GM12878 (cell line): ENCODE measurements at regions not wholly inside any gene's neighbourhood (a gene's known extent, or its start where the extent isn't known, plus 50 kb on each side); places are given as distances from the start of the nearest gene placed in this dataset.

Source experiments
- CBFB ChIP-seq: IDR thresholded peaks from 2 replicates; pipeline ENCODE4 v1.6.1; 2016; ENCODE audit warnings: antibody characterized with exemption, low read depth
- CHD1 ChIP-seq: IDR thresholded peaks from 2 replicates; pipeline ENCODE4 v1.6.1; 2012; ENCODE audit warnings: low read depth, low read length, improper control_type of control experiment
- EP300 ChIP-seq, 2 experiments: fragments of 150-350 bp in 1 of 2; IDR thresholded peaks; 2 replicates each; pipeline ENCODE4 v1.6.1; 2011 to 2012; ENCODE audit warnings: low read depth in 2 of 2, low read length in 2 of 2, borderline replicate concordance in 1 of 2, improper control_type of control experiment in 1 of 2, inconsistent platforms in 1 of 2; ENCODE audit not compliant: control insufficient read depth in 1 of 2
- EZH2 ChIP-seq: IDR thresholded peaks from 2 replicates; pipeline ENCODE4 v1.6.1; 2012; ENCODE audit warnings: low read depth, mild to moderate bottlenecking, control low read depth, inconsistent platforms, low read length, borderline replicate concordance; ENCODE audit not compliant: control insufficient read depth
- JUND ChIP-seq: IDR thresholded peaks from 2 replicates; pipeline ENCODE4 v1.6.1; 2012; ENCODE audit warnings: low read depth, mild to moderate bottlenecking, low read length, improper control_type of control experiment, moderate library complexity
- NFYB ChIP-seq: IDR thresholded peaks from 2 replicates; pipeline ENCODE4 v1.6.1; 2011; ENCODE audit warnings: low read depth, mild to moderate bottlenecking, low read length, improper control_type of control experiment, moderate library complexity; ENCODE audit not compliant: insufficient read depth
- POLR2A ChIP-seq: IDR thresholded peaks from 2 replicates; pipeline ENCODE4 v1.6.1; 2011; ENCODE audit warnings: low read depth, mild to moderate bottlenecking, low read length
- TAF1 ChIP-seq: IDR thresholded peaks from 2 replicates; pipeline ENCODE4 v1.6.1; 2011; ENCODE audit warnings: mild to moderate bottlenecking, low read depth, low read length, borderline replicate concordance
- TF ChIP-seq, protein P1 (sequence below), 3 experiments: IDR thresholded peaks in 2 of 3; conservative IDR thresholded peaks in 1 of 3; 2 replicates each; pipeline ENCODE4 v1.5.1; 2011; ENCODE audit warnings: low read depth in 3 of 3, low read length in 3 of 3, mild to moderate bottlenecking in 3 of 3, control low read depth in 2 of 3, moderate library complexity in 2 of 3, inconsistent platforms in 1 of 3, mixed read lengths in 1 of 3; ENCODE audit not compliant: control insufficient read depth in 2 of 3, insufficient read depth in 1 of 3; ENCODE audit errors: extremely low read depth in 1 of 3
- TF ChIP-seq, protein P2 (sequence below): IDR thresholded peaks from 2 replicates; pipeline ENCODE4 v1.6.1; 2012; ENCODE audit warnings: mild to moderate bottlenecking, low read depth, low read length

DNA sequence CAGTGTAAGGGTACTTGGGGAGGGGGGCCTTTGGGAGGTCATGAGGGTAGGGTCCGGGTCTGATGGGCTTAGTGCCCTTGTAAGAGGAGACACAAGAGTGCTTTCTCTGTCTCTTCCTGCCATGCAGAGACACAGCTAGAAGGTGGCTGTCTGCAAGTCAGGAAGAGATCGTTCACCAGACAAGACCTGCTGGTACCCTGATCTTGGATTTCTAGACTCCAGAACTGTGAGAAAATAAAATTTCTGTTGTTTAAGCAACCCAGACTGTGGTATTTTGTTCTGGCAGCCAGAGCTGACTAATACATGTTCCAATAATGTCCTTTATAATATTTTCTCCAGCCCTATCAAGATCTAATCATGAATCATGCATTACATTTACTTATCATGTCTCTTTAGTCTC is 130.0 kb upstream of the VEPH1 start:
- TF ChIP-seq, protein P1, sequence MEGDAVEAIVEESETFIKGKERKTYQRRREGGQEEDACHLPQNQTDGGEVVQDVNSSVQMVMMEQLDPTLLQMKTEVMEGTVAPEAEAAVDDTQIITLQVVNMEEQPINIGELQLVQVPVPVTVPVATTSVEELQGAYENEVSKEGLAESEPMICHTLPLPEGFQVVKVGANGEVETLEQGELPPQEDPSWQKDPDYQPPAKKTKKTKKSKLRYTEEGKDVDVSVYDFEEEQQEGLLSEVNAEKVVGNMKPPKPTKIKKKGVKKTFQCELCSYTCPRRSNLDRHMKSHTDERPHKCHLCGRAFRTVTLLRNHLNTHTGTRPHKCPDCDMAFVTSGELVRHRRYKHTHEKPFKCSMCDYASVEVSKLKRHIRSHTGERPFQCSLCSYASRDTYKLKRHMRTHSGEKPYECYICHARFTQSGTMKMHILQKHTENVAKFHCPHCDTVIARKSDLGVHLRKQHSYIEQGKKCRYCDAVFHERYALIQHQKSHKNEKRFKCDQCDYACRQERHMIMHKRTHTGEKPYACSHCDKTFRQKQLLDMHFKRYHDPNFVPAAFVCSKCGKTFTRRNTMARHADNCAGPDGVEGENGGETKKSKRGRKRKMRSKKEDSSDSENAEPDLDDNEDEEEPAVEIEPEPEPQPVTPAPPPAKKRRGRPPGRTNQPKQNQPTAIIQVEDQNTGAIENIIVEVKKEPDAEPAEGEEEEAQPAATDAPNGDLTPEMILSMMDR (IDR thresholded peaks at IDR 0.05 in 2 of 3, conservative IDR thresholded peaks at IDR 0.05 in 1 of 3; ENCODE audit: control insufficient read depth in 2 of 3, extremely low read depth in 1 of 3, insufficient read depth in 1 of 3, low read depth in 3 of 3, low read length in 3 of 3) = no peak
- TF ChIP-seq CHD1 (no peak), NFYB (no peak), EZH2 (no peak), JUND (no peak), POLR2A (no peak), CBFB (no peak), TAF1 (no peak), EP300 (IDR thresholded peaks at IDR 0.05; ENCODE audit: borderline replicate concordance in 1 of 2, control insufficient read depth in 1 of 2, low read depth in 2 of 2, low read length in 2 of 2) (no peak)
- TF ChIP-seq, protein P2, sequence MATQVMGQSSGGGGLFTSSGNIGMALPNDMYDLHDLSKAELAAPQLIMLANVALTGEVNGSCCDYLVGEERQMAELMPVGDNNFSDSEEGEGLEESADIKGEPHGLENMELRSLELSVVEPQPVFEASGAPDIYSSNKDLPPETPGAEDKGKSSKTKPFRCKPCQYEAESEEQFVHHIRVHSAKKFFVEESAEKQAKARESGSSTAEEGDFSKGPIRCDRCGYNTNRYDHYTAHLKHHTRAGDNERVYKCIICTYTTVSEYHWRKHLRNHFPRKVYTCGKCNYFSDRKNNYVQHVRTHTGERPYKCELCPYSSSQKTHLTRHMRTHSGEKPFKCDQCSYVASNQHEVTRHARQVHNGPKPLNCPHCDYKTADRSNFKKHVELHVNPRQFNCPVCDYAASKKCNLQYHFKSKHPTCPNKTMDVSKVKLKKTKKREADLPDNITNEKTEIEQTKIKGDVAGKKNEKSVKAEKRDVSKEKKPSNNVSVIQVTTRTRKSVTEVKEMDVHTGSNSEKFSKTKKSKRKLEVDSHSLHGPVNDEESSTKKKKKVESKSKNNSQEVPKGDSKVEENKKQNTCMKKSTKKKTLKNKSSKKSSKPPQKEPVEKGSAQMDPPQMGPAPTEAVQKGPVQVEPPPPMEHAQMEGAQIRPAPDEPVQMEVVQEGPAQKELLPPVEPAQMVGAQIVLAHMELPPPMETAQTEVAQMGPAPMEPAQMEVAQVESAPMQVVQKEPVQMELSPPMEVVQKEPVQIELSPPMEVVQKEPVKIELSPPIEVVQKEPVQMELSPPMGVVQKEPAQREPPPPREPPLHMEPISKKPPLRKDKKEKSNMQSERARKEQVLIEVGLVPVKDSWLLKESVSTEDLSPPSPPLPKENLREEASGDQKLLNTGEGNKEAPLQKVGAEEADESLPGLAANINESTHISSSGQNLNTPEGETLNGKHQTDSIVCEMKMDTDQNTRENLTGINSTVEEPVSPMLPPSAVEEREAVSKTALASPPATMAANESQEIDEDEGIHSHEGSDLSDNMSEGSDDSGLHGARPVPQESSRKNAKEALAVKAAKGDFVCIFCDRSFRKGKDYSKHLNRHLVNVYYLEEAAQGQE = no peak
